HUES64 (cell line): ENCODE measurements at regions not wholly inside any gene's neighbourhood (a gene's known extent, or its start where the extent isn't known, plus 50 kb on each side); places are given as distances from the start of the nearest gene placed in this dataset.
"Not testable (repeated sequence)": the region's sequence is repeated elsewhere in the genome, so short reads cannot be mapped to it uniquely, and the experiment has no call there.

Source experiments
- H3K27ac ChIP-seq: 2 replicates; pipeline ENCODE4 v1.7.0; 2013; ENCODE audit warnings: low read depth, low read length, inconsistent platforms
- H3K27me3 ChIP-seq: 2 replicates; pipeline ENCODE4 v1.6.1; 2013; ENCODE audit warnings: mild to moderate bottlenecking, low read length; ENCODE audit not compliant: insufficient read depth
- H3K36me3 ChIP-seq: 2 replicates; pipeline ENCODE4 v1.6.1; 2013; ENCODE audit warnings: mild to moderate bottlenecking, low read length; ENCODE audit not compliant: insufficient read depth
- H3K4me1 ChIP-seq: 2 replicates; pipeline ENCODE4 v1.6.1; 2013; ENCODE audit warnings: mild to moderate bottlenecking, low read length, moderate library complexity; ENCODE audit not compliant: insufficient read depth
- H3K4me3 ChIP-seq: 2 replicates; pipeline ENCODE4 v1.5.1; 2013; ENCODE audit warnings: mild to moderate bottlenecking, low read length, moderate library complexity
- H3K9ac ChIP-seq: 2 replicates; pipeline ENCODE4 v1.6.1; 2013; ENCODE audit warnings: mild to moderate bottlenecking, low read depth, low read length
- H3K9me3 ChIP-seq: 2 replicates; pipeline ENCODE4 v1.6.1; 2013; ENCODE audit warnings: low read depth, low read length; ENCODE audit not compliant: insufficient read depth
- WGBS: fragments of 150-250, 120-280 bp; methylation state at CpG from one replicate; pipeline ENCODE4 v1.1.7; 2013; ENCODE audit warnings: missing lambda C conversion rate; 5-methylcytosine and 5-hydroxymethylcytosine counted together

DNA sequence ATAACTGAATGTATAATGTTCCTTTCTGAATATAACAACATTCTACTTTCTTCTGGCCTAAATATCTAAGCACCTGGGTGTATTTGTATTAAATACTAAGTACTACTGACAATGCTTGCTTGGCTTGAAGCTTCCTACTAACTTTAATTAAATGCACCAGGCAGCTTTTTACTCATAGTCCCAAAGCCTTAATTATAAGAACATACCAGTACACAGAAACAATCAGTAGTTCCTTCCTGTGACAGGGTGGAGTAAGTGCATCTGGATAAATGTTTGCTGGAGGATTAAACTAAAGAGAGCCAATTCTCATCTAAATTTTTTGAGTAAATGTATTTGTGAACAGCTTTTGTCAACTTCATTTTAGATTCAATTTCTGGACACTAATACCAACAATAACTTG, 558.6 kb upstream of the SEMA6A start:
- Histone ChIP-seq H3K4me3 (no peak overlapping the region), H3K27ac (no peak overlapping the region), H3K27me3 (no peaks in the 10 kb centered on the region), H3K9ac (no peak overlapping the region), H3K36me3 (no peaks in the 10 kb centered on the region), H3K9me3 (no peaks in the 10 kb centered on the region), H3K4me1 (no peaks in the 10 kb centered on the region)

DNA sequence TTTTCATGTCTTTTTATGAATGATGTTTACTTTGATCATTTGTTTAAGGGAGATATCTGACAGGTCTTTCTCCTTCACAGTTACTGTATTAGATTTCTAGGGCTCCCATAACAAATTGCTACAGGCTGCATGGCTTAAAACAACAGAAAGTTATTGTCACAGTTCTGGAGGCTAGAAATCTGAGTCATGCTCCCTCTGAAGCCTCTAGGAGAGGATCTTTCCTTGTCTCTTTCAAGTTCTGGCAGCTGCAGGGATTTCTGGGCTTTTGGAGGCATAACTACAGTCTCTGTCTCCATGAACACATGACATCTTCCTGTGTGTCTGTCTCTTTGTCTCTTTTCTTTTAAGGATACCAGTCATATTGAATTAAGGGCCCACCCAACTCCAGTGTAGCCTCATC, 557.3 kb upstream of the SEMA6A start:
- no peaks in the 10 kb centered on the region for H3K4me1 ChIP-seq
- no peak overlapping the region for H3K4me3 ChIP-seq
- H3K27ac ChIP-seq = no peak overlapping the region
- H3K9me3 ChIP-seq = peaks cover 7% of the 10 kb centered on the region; the same call in 1 of the 2 replicates
- H3K9ac ChIP-seq = no peak overlapping the region
- H3K27me3 ChIP-seq = no peaks in the 10 kb centered on the region
- no peaks in the 10 kb centered on the region for H3K36me3 ChIP-seq

DNA sequence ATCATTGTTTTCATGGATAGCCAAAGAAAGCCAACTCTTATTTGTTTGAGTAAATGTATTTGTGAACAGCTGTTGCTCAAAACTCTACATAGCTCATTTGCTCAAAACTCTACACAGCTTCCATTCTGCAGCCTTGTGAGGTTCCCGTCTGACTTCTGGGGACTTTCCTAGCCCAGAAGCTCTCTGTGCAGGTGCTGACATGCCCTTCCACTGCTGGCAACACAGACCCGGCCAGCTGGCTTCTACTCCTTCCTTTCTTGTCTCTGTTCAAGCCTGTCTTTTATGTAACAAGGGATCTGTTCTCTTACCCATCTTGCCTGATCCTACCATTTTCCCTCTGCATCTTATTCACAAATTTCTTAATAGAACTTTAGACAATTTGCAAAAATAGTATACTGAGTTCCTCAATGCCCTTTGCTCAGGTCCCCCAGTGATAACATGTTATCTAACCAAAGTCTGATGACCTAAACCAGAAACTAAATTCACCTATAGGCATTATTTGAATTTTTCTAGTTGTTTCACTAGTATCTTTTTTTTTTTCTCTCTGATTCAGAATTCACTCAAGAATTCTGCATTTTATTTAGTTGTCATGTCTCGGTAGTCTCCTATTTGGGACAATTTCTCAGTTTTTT, 556.5 kb upstream of the SEMA6A start:
- Histone ChIP-seq H3K36me3 (no peaks in the 10 kb centered on the region), H3K9ac (no peak overlapping the region), H3K9me3 (peaks cover 11% of the 10 kb centered on the region; the same call in 1 of the 2 replicates), H3K27ac (no peak overlapping the region), H3K4me1 (no peaks in the 10 kb centered on the region), H3K27me3 (no peaks in the 10 kb centered on the region), H3K4me3 (no peak overlapping the region)
- WGBS = 87% methylated on average over 3 of the region's 3 CpGs

DNA sequence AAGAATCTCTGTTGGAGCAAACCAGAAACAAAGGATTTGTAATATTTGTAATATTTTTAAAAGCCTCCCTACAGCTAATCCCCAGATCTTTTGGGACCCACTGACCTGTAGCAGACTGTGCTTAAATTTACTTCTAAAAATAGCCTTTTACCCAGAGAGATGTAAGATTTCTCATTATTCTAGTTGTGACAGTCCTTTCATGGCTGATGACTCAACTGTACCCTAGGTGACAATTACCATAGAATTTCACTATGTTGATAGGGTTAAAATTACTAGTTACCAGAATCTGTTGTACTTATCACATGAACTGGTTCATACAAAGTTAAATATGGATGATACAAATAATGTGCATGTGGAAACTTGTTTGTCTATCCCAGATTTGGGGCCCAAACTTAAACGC, 543.9 kb upstream of the SEMA6A start:
- Histone ChIP-seq H3K9me3 (peaks cover 8% of the 10 kb centered on the region; the same call in 1 of the 2 replicates), H3K27me3 (no peaks in the 10 kb centered on the region), H3K4me1 (no peaks in the 10 kb centered on the region), H3K4me3 (no peak overlapping the region), H3K9ac (no peak overlapping the region), H3K27ac (no peak overlapping the region), H3K36me3 (no peaks in the 10 kb centered on the region)
- WGBS = 96% methylated on average over 1 of the region's 1 CpG

DNA sequence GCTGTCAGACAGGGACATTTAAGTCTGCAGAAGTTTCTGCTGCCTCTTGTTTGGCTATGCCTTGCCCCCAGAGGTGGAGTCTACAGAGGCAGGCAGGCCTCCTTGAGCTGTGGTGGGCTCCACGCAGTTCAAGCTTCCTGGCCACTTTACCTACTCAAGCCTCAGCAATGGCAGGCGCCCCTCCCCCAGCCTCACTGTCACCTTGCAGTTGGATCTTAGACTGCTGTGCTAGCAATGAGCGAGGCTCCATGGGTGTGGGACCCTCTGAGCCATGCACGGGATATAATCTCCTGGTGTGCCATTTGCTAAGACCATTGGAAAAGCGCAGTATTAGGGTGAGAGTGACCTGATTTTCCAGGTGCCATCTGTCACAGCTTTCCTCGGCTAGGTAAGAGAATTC, 542.7 kb upstream of the SEMA6A start:
- not testable (repeated sequence) for H3K36me3 ChIP-seq, H3K9me3 ChIP-seq, H3K27me3 ChIP-seq, H3K27ac ChIP-seq, H3K9ac ChIP-seq, H3K4me1 ChIP-seq, H3K4me3 ChIP-seq
- 85% methylated on average over 6 of the region's 6 CpGs for WGBS

DNA sequence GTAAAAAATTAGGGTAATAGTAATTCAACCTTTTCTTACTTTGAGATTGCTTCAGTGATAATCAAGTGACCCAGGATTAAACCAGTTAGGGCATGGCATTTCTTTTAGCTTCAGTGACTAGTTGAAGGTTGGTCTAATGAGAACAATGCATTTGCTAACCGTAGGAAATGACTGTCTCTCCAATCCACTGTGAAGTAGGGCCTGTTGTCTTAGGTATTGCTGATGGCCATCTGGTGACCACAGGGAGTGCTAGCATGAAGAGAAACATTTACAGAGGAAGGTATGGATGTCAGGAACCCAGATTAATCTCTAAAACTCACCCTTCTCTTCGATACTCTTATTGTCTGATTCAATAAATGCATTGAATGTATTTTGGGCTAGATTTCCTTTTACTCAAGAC, 535.9 kb upstream of the SEMA6A start:
- Histone ChIP-seq H3K36me3 (no peaks in the 10 kb centered on the region), H3K4me1 (no peaks in the 10 kb centered on the region), H3K27me3 (no peaks in the 10 kb centered on the region), H3K27ac (no peak overlapping the region), H3K9ac (no peak overlapping the region), H3K4me3 (no peak overlapping the region), H3K9me3 (0 out of 2 replicates have a peak, but pooled peaks cover 4% of the 10 kb centered on the region)
- 76% methylated on average over 2 of the region's 2 CpGs for WGBS

DNA sequence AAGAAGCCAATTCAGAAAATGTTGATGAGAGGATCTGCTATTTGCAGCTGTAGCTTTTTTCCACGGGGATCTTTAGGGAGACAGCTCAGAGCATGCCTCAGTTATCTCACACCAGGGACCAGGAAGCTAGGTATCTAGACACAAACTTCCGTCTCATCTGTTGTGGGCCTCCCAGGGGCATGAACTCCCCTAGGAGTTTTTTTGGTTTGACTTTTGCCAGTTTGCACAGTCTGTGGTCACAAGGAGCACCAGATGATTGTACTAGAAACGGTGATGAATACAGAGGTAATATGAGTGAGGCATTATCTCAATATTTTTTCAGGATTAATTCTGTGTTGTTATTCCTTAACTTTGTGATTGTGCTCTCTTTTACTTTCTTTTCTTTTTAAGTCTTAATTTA, 533.2 kb upstream of the SEMA6A start:
- H3K9me3 ChIP-seq = 0 out of 2 replicates have a peak, but pooled peaks cover 4% of the 10 kb centered on the region

DNA sequence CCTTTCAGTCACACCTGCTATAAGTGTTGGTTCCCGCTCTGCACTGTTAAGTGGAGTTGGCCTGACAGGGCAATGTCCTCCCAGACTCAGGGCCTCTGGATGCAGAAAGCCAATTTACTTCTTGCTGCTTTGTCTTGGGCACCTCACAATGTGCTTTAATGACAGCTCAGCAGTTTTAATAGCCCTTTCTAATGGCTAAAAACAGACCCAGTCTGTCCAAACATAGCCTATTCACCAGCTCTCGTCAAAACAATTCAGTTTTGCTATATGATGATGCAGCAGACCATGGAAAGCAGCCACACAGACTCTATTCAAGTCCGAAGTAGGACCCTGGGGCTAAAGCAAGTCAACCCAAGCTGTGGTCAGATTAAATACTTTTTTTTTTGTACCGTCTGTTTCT, 529.1 kb upstream of the SEMA6A start:
- WGBS = 56% methylated on average over 4 of the region's 4 CpGs
- Histone ChIP-seq H3K36me3 (no peaks in the 10 kb centered on the region), H3K4me1 (peaks cover 27% of the 10 kb centered on the region), H3K27me3 (no peaks in the 10 kb centered on the region), H3K4me3 (no peak overlapping the region), H3K27ac (0 out of 2 replicates have a peak overlapping the region, but pooled peaks have one; percentile 3), H3K9me3 (no peaks in the 10 kb centered on the region), H3K9ac (no peak overlapping the region)

More for the DNA sequence above, 533.2 kb upstream of the SEMA6A start:
- Histone ChIP-seq H3K36me3 (no peaks in the 10 kb centered on the region), H3K4me3 (no peak overlapping the region), H3K9ac (no peak overlapping the region), H3K27me3 (no peaks in the 10 kb centered on the region), H3K27ac (no peak overlapping the region), H3K4me1 (peaks cover 19% of the 10 kb centered on the region)
- WGBS = 75% methylated on average over 3 of the region's 3 CpGs

DNA sequence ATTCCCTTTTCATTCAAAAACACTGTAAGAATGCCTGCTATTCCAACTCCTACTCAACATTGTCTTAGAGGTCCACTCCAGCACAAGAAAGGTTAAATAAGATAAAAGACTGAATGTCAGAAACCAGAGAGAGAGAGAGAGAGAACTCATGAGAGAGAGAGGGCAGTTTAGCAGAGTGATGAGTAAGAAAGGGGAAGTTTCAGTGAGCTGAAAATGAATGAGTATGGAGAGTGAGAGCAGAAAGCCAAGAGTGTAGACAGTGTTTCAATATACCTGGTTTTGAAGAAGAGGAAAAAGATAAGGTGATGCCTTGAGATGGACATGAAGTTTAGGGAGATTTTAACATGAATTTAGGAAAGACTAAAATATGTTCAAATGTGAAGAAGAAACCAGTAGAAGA, 528.0 kb upstream of the SEMA6A start:
- Histone ChIP-seq H3K36me3 (no peaks in the 10 kb centered on the region), H3K27me3 (no peaks in the 10 kb centered on the region), H3K27ac (no peak overlapping the region), H3K9ac (no peak overlapping the region), H3K4me1 (peaks cover 27% of the 10 kb centered on the region), H3K9me3 (no peaks in the 10 kb centered on the region), H3K4me3 (no peak overlapping the region)

DNA sequence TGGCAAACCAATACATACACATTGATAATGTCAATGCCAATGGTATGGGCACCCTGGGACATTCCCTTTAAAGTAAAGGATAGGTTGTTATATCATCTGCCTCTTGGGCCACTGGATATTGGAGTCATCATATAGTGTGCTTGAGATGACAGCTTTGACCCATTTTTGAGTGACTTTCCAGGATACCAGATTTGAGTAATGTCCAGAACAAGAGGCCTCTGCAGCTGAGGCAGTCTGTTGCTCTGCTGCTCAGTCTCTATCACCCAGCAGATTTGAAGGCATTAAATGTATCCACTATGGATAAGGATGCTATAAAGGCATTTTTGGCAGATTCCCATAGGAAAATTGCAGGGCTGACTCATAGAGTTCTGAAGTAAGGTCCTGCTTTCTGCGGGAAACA, 525.6 kb upstream of the SEMA6A start:
- Histone ChIP-seq H3K27ac (no peak overlapping the region), H3K9ac (no peak overlapping the region), H3K36me3 (no peaks in the 10 kb centered on the region), H3K4me1 (peaks cover 50% of the 10 kb centered on the region), H3K4me3 (no peak overlapping the region), H3K9me3 (no peaks in the 10 kb centered on the region), H3K27me3 (no peaks in the 10 kb centered on the region)
- 95% methylated on average over 1 of the region's 1 CpG for WGBS

DNA sequence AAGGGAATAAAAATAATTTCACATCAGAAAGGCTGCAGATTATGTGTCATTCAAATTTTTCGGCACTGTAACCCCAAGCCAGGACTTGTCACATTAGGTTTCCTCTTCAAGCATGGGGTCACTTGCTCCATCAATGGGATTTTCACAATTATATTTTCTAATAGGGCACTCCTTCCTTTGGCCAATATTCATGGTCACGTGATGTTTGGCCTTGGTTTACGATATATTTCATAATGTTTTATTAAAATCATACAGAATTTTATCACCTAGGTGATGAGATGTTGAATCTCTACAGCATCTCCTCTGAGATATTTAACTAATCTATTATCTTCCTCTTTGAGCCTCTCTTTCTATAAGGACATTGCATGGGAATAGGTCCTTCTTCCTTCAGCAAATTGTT, 523.5 kb upstream of the SEMA6A start:
- Histone ChIP-seq H3K4me3 (no peak overlapping the region), H3K9me3 (no peaks in the 10 kb centered on the region), H3K9ac (no peak overlapping the region), H3K36me3 (no peaks in the 10 kb centered on the region), H3K4me1 (peaks cover 37% of the 10 kb centered on the region), H3K27ac (no peak overlapping the region), H3K27me3 (no peaks in the 10 kb centered on the region)
- WGBS = 98% methylated on average over 2 of the region's 3 CpGs
